Prostate gland (tissue), 2 donors: ENCODE measurements at regions not wholly inside any gene's neighbourhood (a gene's known extent, or its start where the extent isn't known, plus 50 kb on each side); places are given as distances from the start of the nearest gene placed in this dataset.

Source experiments
- DNase-seq: peaks from one replicate; pipeline ENCODE4 v3.0.0-alpha.2; 2019; ENCODE audit warnings: low spot score
- H3K27ac ChIP-seq, 2 donors: fragments of 200-600 bp; sonication (generic); 2 replicates each; pipeline ENCODE4 v1.5.1; 2017 to 2019
- H3K27me3 ChIP-seq: fragments of 200-600 bp; sonication (generic); replicated peaks from 2 replicates; pipeline ENCODE4 v1.5.1; 2019; ENCODE audit not compliant: insufficient read depth
- H3K36me3 ChIP-seq, 2 donors: fragments of 200-600 bp; sonication (generic); 1 replicate in 1 of 2; 2 replicates in 1 of 2; pipeline versions ENCODE4 v1.5.1 to v1.8.1; 2017 to 2019
- H3K4me1 ChIP-seq: fragments of 200-600 bp; sonication (generic); replicated peaks from 2 replicates; pipeline ENCODE4 v1.5.1; 2019
- H3K4me3 ChIP-seq, 2 donors: fragments of 200-600 bp; sonication (generic); 2 replicates each; pipeline ENCODE4 v1.5.1; 2017 to 2019
- H3K9me3 ChIP-seq: fragments of 200-600 bp; sonication (generic); 2 replicates; pipeline ENCODE4 v1.5.1; 2017
- CTCF ChIP-seq, 4 experiments: fragments of 200-600 bp in 2 of 4; fragments of 450-650 bp in 2 of 4; sonication (generic) in 2 of 4; IDR thresholded peaks; 1 replicate in 3 of 4; 2 replicates in 1 of 4; pipeline ENCODE4 v1.5.1; 2016 to 2019; ENCODE audit warnings: antibody characterized with exemption in 4 of 4, mild to moderate bottlenecking in 2 of 4, moderate library complexity in 2 of 4
- POLR2A ChIP-seq: fragments of 450-650 bp; IDR thresholded peaks from one replicate; pipeline ENCODE4 v1.6.1; 2016; ENCODE audit warnings: antibody characterized with exemption, mild to moderate bottlenecking
- POLR2AphosphoS5 ChIP-seq: sonication (generic); formaldehyde crosslinking; IDR thresholded peaks from one replicate; pipeline ENCODE4 v1.6.1; 2017; ENCODE audit warnings: antibody characterized with exemption
- WGBS: methylation state at CpG from one replicate; pipeline ENCODE4 v1.1.5; 2018; 5-methylcytosine and 5-hydroxymethylcytosine counted together
- intact Hi-C: fragments of 100-400 bp; cut with DNase I; formaldehyde crosslinking; loops from one replicate; pipeline ENCODE4 v1.14.2; 2022

DNA sequence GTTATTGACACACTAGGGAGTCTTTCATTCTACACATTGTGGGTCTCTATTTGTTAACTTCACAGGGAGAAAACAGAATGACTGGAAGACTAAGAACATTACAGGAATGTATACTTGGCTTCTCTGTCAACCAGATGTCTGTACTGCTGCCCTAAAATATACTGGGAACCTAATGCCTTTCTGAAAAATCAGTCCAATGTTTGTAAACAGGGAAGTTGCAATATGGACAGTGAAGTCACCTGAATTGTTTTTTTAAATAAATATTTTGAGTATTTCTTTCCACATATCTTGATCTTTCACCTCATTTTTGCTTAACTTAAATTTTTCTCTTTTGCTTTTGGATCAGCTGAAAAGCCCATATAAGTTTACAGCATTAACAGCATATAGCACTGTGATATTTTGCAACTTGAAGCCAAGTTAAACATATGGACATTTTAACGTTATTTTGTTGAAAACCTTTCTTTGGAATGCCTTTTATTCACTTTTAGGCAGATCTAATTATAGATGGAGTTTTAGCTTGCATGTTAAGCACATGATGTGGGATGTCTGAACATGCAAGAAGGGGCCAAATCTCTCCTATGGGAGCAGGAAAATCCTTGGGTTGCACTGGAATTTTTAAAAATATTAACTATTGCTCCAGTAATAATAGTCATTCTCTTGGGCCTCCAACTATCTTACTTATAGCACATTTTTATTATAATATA lies 137.7 kb upstream of the TWIST2 start:
- H3K4me3 ChIP-seq: no peak overlapping the region
- intact Hi-C loops: no loop called here
- TF ChIP-seq POLR2A (no peak), POLR2AphosphoS5 (no peak), CTCF (IDR thresholded peaks at IDR 0.05) (no peak)
- H3K27me3 ChIP-seq: no peaks in the 10 kb centered on the region
- no peak for DNase-seq
- 13% methylated on average over 1 of the region's 1 CpG for WGBS
- H3K9me3 ChIP-seq: no peaks in the 10 kb centered on the region
- no peaks in the 10 kb centered on the region for H3K36me3 ChIP-seq
- H3K4me1 ChIP-seq: no peaks in the 10 kb centered on the region
- H3K27ac ChIP-seq: no peak overlapping the region

DNA sequence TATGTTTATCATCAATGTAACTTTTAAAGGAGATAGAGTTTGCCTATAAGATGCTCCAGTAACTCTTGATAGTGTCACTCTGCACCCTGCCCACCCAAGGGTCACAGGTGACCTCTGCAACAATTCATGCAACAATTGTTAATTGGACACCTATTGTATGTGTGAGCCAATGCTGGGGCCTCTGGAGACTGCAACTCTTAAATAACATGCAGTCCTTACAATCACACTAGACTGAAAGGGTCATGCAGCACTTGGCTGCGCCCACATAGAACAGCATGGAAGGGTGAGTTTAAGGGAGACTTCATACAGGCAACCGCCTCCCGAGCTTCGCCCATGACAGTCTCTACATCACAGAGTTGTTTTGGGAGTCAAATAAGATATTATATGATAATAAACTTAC lies 137.1 kb upstream of the TWIST2 start:
- Histone ChIP-seq H3K9me3 (no peaks in the 10 kb centered on the region), H3K27ac (no peak overlapping the region), H3K4me3 (no peak overlapping the region), H3K4me1 (no peaks in the 10 kb centered on the region), H3K36me3 (no peaks in the 10 kb centered on the region), H3K27me3 (no peaks in the 10 kb centered on the region)
- TF ChIP-seq POLR2A: no peak
- TF ChIP-seq CTCF (IDR thresholded peaks at IDR 0.05): no peak
- TF ChIP-seq POLR2AphosphoS5: no peak
- 93% methylated on average over 4 of the region's 4 CpGs for WGBS
- no peak for DNase-seq
- intact Hi-C loops: no loop called here

- Histone ChIP-seq H3K4me1 (no peaks in the 10 kb centered on the region), H3K27me3 (no peaks in the 10 kb centered on the region), H3K4me3 (no peak overlapping the region), H3K27ac (no peak overlapping the region), H3K9me3 (no peaks in the 10 kb centered on the region), H3K36me3 (no peaks in the 10 kb centered on the region)
- TF ChIP-seq CTCF (IDR thresholded peaks at IDR 0.05) (no peak), POLR2AphosphoS5 (no peak), POLR2A (no peak)
- intact Hi-C loops: no loop called here
- WGBS: 88% methylated on average over 5 of the region's 5 CpGs
- peak; percentile 1 for DNase-seq
Observed at GRCh38 chr2:238711346-238711745, 136.5 kb upstream of the TWIST2 start.

DNA sequence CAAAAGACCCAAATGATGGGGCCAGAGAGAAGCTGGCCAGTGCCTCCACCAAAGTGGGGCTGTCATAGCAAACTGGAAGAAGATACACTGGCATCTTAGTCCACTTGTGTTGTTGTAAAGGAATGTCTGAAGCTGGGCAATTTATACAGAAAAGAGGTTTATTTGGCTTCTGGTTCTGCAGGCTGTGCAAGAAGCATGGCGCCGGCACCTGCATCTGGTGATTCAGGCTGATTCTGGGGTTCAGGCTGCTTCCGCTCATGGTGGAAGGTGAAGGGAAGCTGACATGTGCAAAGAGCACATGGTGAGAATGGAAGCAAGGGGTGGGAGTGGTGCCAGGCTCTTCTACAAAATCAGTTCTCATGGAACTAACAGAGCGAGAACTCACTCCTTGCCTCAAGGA lies 135.9 kb upstream of the TWIST2 start:
- Histone ChIP-seq H3K36me3 (no peaks in the 10 kb centered on the region), H3K27ac (no peak overlapping the region), H3K4me3 (no peak overlapping the region), H3K9me3 (no peaks in the 10 kb centered on the region), H3K4me1 (no peaks in the 10 kb centered on the region), H3K27me3 (no peaks in the 10 kb centered on the region)
- TF ChIP-seq POLR2AphosphoS5: no peak
- no peak for TF ChIP-seq CTCF (IDR thresholded peaks at IDR 0.05)
- no peak for TF ChIP-seq POLR2A
- no peak for DNase-seq
- intact Hi-C loops: no loop called here
- 95% methylated on average over 4 of the region's 4 CpGs for WGBS

- DNase-seq: no peak
- no peaks in the 10 kb centered on the region for H3K9me3 ChIP-seq
- no peaks in the 10 kb centered on the region for H3K27me3 ChIP-seq
- intact Hi-C loops: no loop called here
- H3K27ac ChIP-seq: no peak overlapping the region
- H3K4me3 ChIP-seq: no peak overlapping the region
- no peaks in the 10 kb centered on the region for H3K4me1 ChIP-seq
- H3K36me3 ChIP-seq: no peaks in the 10 kb centered on the region
- WGBS: 92% methylated on average over 6 of the region's 6 CpGs
- TF ChIP-seq POLR2A: no peak
- TF ChIP-seq POLR2AphosphoS5: no peak
- TF ChIP-seq CTCF (IDR thresholded peaks at IDR 0.05): no peak
Observed at GRCh38 chr2:238713198-238713826, 134.6 kb upstream of the TWIST2 start.
